BJ (cell line): ENCODE measurements at regions not wholly inside any gene's neighbourhood (a gene's known extent, or its start where the extent isn't known, plus 50 kb on each side); places are given as distances from the start of the nearest gene placed in this dataset.

Source experiments
- CTCF ChIA-PET: fragments of 350-600 bp; formaldehyde crosslinking; extraction: SDS; loops from one replicate; lab custom pipeline; 2021; ENCODE audit warnings: antibody characterized with exemption, inconsistent platforms; lab: Yijun Ruan, JAX
- POLR2A ChIA-PET: fragments of 300-600 bp; sonication (Branson Sonifier 250); formaldehyde crosslinking; extraction: SDS; loops from one replicate; lab custom pipeline; 2021; ENCODE audit warnings: antibody characterized with exemption; lab: Charles Lee
- DNase-seq: peaks from one replicate; pipeline ENCODE4 v3.0.0-alpha.2; 2011; ENCODE audit warnings: low read depth
- H3K27me3 ChIP-seq: 2 replicates; pipeline ENCODE4 v1.6.0; 2011; ENCODE audit warnings: low read length; ENCODE audit not compliant: control insufficient read depth, insufficient read depth
- H3K36me3 ChIP-seq: 2 replicates; pipeline ENCODE4 v1.5.1; 2011; ENCODE audit warnings: low read length; ENCODE audit not compliant: control insufficient read depth, insufficient read depth
- H3K4me3 ChIP-seq: 2 replicates; pipeline ENCODE4 v1.5.1; 2011; ENCODE audit warnings: low read depth, mild to moderate bottlenecking, control low read depth, low read length
- TF ChIP-seq, protein P1 (sequence below): IDR thresholded peaks from 2 replicates; pipeline ENCODE4 v1.5.1; 2011; ENCODE audit warnings: low read depth, mild to moderate bottlenecking, control low read depth, inconsistent platforms, low read length, moderate library complexity; ENCODE audit not compliant: insufficient read depth

DNA sequence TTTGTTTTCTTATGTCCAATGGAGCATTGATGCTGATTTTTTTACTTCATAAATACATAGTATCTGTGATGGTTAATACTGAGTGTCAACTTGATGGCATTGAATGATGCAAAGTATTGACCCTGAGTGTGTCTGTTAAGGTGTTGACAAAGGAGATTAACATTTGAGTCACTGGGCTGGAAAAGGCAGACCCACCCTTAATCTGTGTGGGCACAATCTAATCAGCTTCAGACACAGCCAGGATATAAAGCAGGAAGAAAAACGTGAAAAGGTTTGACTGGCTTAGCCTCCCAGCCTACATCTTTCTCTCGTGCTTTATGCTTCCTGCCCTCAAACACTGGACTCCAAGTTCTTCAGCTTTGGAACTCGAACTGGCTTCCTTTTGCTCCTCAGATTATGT is 230.6 kb upstream of the SPRY1 start:
- ChIA-PET POLR2A (no interaction called here), CTCF (interaction anchor here (0.6 to 0.8 kb wide), 2 partner anchors 60 to 109 kb away, joined by 3 to 4 read pairs; no protein-coding TSS in a partner anchor)
- Histone ChIP-seq H3K4me3 (no peak overlapping the region), H3K36me3 (no peaks in the 10 kb centered on the region), H3K27me3 (no peaks in the 10 kb centered on the region)
- TF ChIP-seq, protein P1, sequence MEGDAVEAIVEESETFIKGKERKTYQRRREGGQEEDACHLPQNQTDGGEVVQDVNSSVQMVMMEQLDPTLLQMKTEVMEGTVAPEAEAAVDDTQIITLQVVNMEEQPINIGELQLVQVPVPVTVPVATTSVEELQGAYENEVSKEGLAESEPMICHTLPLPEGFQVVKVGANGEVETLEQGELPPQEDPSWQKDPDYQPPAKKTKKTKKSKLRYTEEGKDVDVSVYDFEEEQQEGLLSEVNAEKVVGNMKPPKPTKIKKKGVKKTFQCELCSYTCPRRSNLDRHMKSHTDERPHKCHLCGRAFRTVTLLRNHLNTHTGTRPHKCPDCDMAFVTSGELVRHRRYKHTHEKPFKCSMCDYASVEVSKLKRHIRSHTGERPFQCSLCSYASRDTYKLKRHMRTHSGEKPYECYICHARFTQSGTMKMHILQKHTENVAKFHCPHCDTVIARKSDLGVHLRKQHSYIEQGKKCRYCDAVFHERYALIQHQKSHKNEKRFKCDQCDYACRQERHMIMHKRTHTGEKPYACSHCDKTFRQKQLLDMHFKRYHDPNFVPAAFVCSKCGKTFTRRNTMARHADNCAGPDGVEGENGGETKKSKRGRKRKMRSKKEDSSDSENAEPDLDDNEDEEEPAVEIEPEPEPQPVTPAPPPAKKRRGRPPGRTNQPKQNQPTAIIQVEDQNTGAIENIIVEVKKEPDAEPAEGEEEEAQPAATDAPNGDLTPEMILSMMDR = no peak
- DNase-seq = no peak

DNA sequence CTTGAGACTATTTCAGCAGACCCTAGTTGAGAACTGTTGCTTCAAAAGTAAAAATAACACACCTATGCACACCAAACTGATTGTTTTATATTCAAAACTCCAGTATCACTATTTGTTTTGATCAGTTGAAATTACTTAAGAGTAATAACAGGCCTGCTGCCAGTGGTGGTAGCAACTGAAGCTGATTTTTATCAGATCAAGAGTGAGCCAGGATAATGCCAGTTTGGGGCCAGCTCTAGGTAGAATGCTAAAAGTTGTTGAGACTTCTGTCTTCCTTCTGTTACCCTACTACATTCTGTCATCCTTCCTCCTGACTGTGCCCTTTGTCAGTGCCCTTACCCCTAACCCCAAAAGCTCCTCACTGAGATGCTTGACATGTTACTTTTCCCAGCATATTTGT is 228.7 kb upstream of the SPRY1 start:
- POLR2A ChIA-PET = no interaction called here
- CTCF ChIA-PET = interaction anchor here (0.6 kb wide), 1 partner anchor 1935 kb away, joined by 3 read pairs; no protein-coding TSS in a partner anchor
- TF ChIP-seq, protein P1 = no peak

DNA sequence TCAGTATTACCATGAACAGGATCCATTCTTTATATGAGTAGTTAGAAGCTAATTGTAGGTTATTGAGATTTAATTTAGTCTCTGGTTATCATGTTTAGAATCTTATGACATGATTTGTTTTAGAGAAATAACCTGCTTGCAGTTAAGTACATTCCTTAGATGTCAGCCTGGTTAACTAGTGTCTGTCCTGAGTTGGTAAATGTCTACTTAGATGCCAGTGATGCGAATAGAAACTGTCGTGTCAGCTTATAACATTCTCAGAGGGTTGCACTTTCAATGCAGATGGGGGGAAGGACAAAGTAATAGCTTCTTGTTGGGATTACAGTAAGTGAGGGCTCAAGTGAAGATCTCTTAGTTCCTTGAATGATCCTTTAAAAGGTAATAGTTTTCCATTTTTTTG is 227.8 kb upstream of the SPRY1 start:
- ChIA-PET CTCF (interaction anchor here (0.6 to 0.7 kb wide), 2 partner anchors 18 to 1934 kb away, joined by 3 read pairs; no protein-coding TSS in a partner anchor), POLR2A (no interaction called here)
- no peaks in the 10 kb centered on the region for H3K27me3 ChIP-seq
- no peak for DNase-seq
- TF ChIP-seq, protein P1 = no peak
- H3K36me3 ChIP-seq = no peaks in the 10 kb centered on the region
- H3K4me3 ChIP-seq = no peak overlapping the region

More for the DNA sequence above, 228.7 kb upstream of the SPRY1 start:
- Histone ChIP-seq H3K36me3 (no peaks in the 10 kb centered on the region), H3K27me3 (no peaks in the 10 kb centered on the region), H3K4me3 (no peak overlapping the region)
- DNase-seq = no peak

DNA sequence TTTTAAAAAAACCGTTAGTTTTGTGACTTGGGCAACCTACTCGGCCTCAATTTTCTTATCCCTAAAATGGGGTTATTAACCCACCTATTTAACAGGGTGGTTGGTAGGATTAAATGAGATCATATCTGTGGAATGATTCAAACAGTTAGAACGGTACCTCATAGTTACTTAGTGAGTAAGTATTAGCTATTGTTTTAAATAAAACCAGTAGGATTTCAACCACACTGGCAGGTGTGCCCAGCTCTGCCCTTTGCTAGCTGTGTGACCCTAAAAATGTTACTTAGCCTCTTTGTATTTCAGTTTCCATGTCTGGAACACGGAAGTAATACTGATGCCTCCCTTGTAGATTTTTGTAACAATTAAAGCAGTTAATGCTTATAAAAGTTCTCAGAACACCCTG is 225.8 kb upstream of the SPRY1 start:
- no peaks in the 10 kb centered on the region for H3K27me3 ChIP-seq
- POLR2A ChIA-PET = no interaction called here
- TF ChIP-seq, protein P1 = no peak
- H3K4me3 ChIP-seq = no peak overlapping the region
- H3K36me3 ChIP-seq = no peaks in the 10 kb centered on the region
- DNase-seq = no peak
- CTCF ChIA-PET = no interaction called here

DNA sequence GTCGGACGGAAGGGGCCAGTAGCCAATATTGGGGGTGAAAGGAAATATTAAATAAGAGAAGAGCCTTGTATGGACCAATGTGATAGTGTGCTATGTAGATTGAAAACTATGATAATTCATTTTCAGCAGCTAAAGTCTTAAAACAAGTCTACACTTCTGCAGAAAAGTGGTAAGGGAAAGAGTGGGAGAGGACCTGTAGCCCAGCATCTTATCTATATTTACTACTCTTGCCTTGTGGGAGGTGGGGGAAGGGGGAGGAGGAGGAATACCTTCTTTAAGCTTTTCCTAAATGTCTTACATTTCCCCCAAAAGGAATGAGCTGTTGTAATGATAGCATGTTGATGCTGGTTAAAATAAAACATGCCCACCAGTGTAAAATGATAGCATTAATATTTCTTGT is 220.0 kb upstream of the SPRY1 start:
- DNase-seq = no peak
- no peak overlapping the region for H3K4me3 ChIP-seq
- H3K36me3 ChIP-seq = no peaks in the 10 kb centered on the region
- ChIA-PET POLR2A (interaction anchor here (0.6 kb wide), 2 partner anchors 640 to 1542 kb away, joined by 3 to 4 read pairs; no protein-coding TSS in a partner anchor), CTCF (no interaction called here)
- H3K27me3 ChIP-seq = no peaks in the 10 kb centered on the region
- TF ChIP-seq, protein P1 = no peak
